Spleen (tissue), 11 donors: ENCODE measurements at regions not wholly inside any gene's neighbourhood (a gene's known extent, or its start where the extent isn't known, plus 50 kb on each side); places are given as distances from the start of the nearest gene placed in this dataset.

Experiments used
- DNase-seq: peaks from one replicate; pipeline ENCODE4 v3.0.0-alpha.2; 2020
- H3K27ac ChIP-seq, 8 donors: fragments of 200-600 bp; sonication (generic) in 7 of 8; 1 replicate in 4 of 8; 2 replicates in 4 of 8; pipeline versions ENCODE4 v1.5.0 to v1.8.0; 2016 to 2021; ENCODE audit warnings: inconsistent platforms in 4 of 8, mild to moderate bottlenecking in 4 of 8, moderate library complexity in 1 of 8
- H3K27me3 ChIP-seq, 7 donors: fragments of 200-600 bp; sonication (generic) in 6 of 7; replicated peaks in 1 of 7; 1 replicate in 4 of 7; 2 replicates in 3 of 7; pipeline versions ENCODE4 v1.5.0 to v1.8.0; 2016 to 2021; ENCODE audit warnings: inconsistent platforms in 3 of 7, mild to moderate bottlenecking in 1 of 7
- H3K36me3 ChIP-seq, 6 donors: fragments of 200-600 bp; sonication (generic) in 5 of 6; 1 replicate in 4 of 6; 2 replicates in 2 of 6; pipeline versions ENCODE4 v1.5.0 to v1.8.0; 2016 to 2021; ENCODE audit warnings: inconsistent platforms in 2 of 6
- H3K4me1 ChIP-seq, 6 donors: fragments of 200-600 bp; sonication (generic) in 5 of 6; 1 replicate in 3 of 6; 2 replicates in 3 of 6; pipeline versions ENCODE4 v1.5.0 to v1.8.0; 2016 to 2021; ENCODE audit warnings: inconsistent platforms in 3 of 6
- H3K4me3 ChIP-seq, 8 donors: fragments of 200-600 bp; sonication (generic) in 7 of 8; 1 replicate in 4 of 8; 2 replicates in 4 of 8; pipeline versions ENCODE4 v1.5.0 to v1.8.0; 2016 to 2021; ENCODE audit warnings: inconsistent platforms in 4 of 8, mild to moderate bottlenecking in 4 of 8, moderate library complexity in 2 of 8
- H3K9me3 ChIP-seq, 8 donors: fragments of 200-600 bp; sonication (generic) in 7 of 8; 1 replicate in 4 of 8; 2 replicates in 4 of 8; pipeline versions ENCODE4 v1.5.0 to v1.8.0; 2016 to 2021; ENCODE audit warnings: inconsistent platforms in 4 of 8
- CTCF ChIP-seq, 11 experiments: fragments of 200-600 bp in 7 of 11; fragments of 450-650 bp in 4 of 11; sonication (generic) in 4 of 11; IDR thresholded peaks in 8 of 11; conservative IDR thresholded peaks in 3 of 11; 1 replicate in 7 of 11; 2 replicates in 4 of 11; pipeline versions ENCODE4 v1.4.0 to v1.8.0; 2016 to 2021; ENCODE audit warnings: antibody characterized with exemption in 11 of 11, inconsistent platforms in 4 of 11, mild to moderate bottlenecking in 1 of 11
- POLR2A ChIP-seq, 3 donors: fragments of 450-650 bp; IDR thresholded peaks; one replicate each; pipeline ENCODE4 v1.5.1; 2017; ENCODE audit warnings: antibody characterized with exemption in 3 of 3, mild to moderate bottlenecking in 1 of 3
- POLR2AphosphoS5 ChIP-seq, 3 donors: sonication (generic); formaldehyde crosslinking; IDR thresholded peaks; one replicate each; pipeline ENCODE4 v1.5.1; 2017; ENCODE audit warnings: antibody characterized with exemption in 3 of 3
- WGBS, 5 donors: extraction: QIAGEN DNeasy Blood & Tissue Kit in 3 of 5; methylation state at CpG; one replicate each; pipeline versions ENCODE4 v1.1.5 to v1.1.7; 2013 to 2018; 5-methylcytosine and 5-hydroxymethylcytosine counted together
- intact Hi-C: fragments of 100-400 bp; cut with DNase I; formaldehyde crosslinking; loops from one replicate; pipeline ENCODE4 v1.15.0; 2023; ENCODE audit warnings: low total_unique reads
- donor health status: healthy with polysubstance abuse.
- donor health status: DM: no; HTN: no; CAD: no; lungs with moderate emphysema.
- donor health status: DM: no; HTN: no; CAD: no.
- donor health status: Bipolar disorder and iron deficiency.
- donor health status: healthy.
- donor health status: DM: no; HTN: no; CAD: no.
- donor health status: DM: yes; HTN: yes; CAD: no.

GRCh38 chr3:182035324-182035723 is 323.6 kb downstream of the SOX2 start:
- WGBS, 5 donors = 71 to 83% (median 75%) methylated on average over 3 of the region's 3 CpGs
- intact Hi-C loops = no loop called here
- DNase-seq = no peak
- TF ChIP-seq POLR2AphosphoS5 (IDR thresholded peaks at IDR 0.05) (no peak), POLR2A (IDR thresholded peaks at IDR 0.05) (no peak), CTCF (IDR thresholded peaks at IDR 0.05 in 8 of 11, conservative IDR thresholded peaks at IDR 0.05 in 3 of 11) (no peak)
- no peak overlapping the region for H3K27ac ChIP-seq
- H3K36me3 ChIP-seq = no peaks in the 10 kb centered on the region
- no peaks in the 10 kb centered on the region for H3K27me3 ChIP-seq
- H3K4me1 ChIP-seq = no peaks in the 10 kb centered on the region
- H3K4me3 ChIP-seq = no peak overlapping the region
- H3K9me3 ChIP-seq = no peaks in the 10 kb centered on the region

GRCh38 chr3:182036382-182036781 is 324.7 kb downstream of the SOX2 start:
- no peak for DNase-seq
- TF ChIP-seq POLR2AphosphoS5 (IDR thresholded peaks at IDR 0.05) = no peak
- TF ChIP-seq POLR2A (IDR thresholded peaks at IDR 0.05) = no peak
- TF ChIP-seq CTCF (IDR thresholded peaks at IDR 0.05 in 8 of 11, conservative IDR thresholded peaks at IDR 0.05 in 3 of 11) = no peak
- 57 to 84% (median 74%) methylated on average over 1 of the region's 1 CpG for WGBS, 5 donors
- H3K36me3 ChIP-seq = no peaks in the 10 kb centered on the region
- no peaks in the 10 kb centered on the region for H3K27me3 ChIP-seq
- H3K9me3 ChIP-seq = no peaks in the 10 kb centered on the region
- no peak overlapping the region for H3K27ac ChIP-seq
- H3K4me1 ChIP-seq = no peaks in the 10 kb centered on the region
- H3K4me3 ChIP-seq = no peak overlapping the region
- intact Hi-C loops = no loop called here

- Histone ChIP-seq H3K36me3 (no peaks in the 10 kb centered on the region), H3K4me3 (no peak overlapping the region), H3K9me3 (peaks cover 0 to 11% (median 2%) of the 10 kb centered on the region in 8 donors), H3K27me3 (no peaks in the 10 kb centered on the region), H3K4me1 (no peaks in the 10 kb centered on the region), H3K27ac (no peak overlapping the region)
- WGBS, 5 donors = 76 to 98% (median 84%) methylated on average over 1 of the region's 1 CpG
- intact Hi-C loops = no loop called here
- TF ChIP-seq CTCF (IDR thresholded peaks at IDR 0.05 in 8 of 11, conservative IDR thresholded peaks at IDR 0.05 in 3 of 11) = no peak
- no peak for TF ChIP-seq POLR2A (IDR thresholded peaks at IDR 0.05)
- TF ChIP-seq POLR2AphosphoS5 (IDR thresholded peaks at IDR 0.05) = no peak
- DNase-seq = no peak
These were observed 330.1 kb downstream of the SOX2 start for GRCh38 chr3:182041668-182042291.

- Histone ChIP-seq H3K36me3 (no peaks in the 10 kb centered on the region), H3K27ac (no peak overlapping the region), H3K4me3 (no peak overlapping the region), H3K4me1 (no peaks in the 10 kb centered on the region), H3K27me3 (no peaks in the 10 kb centered on the region), H3K9me3 (peaks cover 0 to 11% (median 2%) of the 10 kb centered on the region in 8 donors)
- DNase-seq = no peak
- no peak for TF ChIP-seq POLR2AphosphoS5 (IDR thresholded peaks at IDR 0.05)
- no peak for TF ChIP-seq CTCF (IDR thresholded peaks at IDR 0.05 in 8 of 11, conservative IDR thresholded peaks at IDR 0.05 in 3 of 11)
- TF ChIP-seq POLR2A (IDR thresholded peaks at IDR 0.05) = no peak
- intact Hi-C loops = no loop called here
- WGBS, 5 donors = 69 to 78% (median 70%) methylated on average over 2 of the region's 2 CpGs
These were observed 334.0 kb downstream of the SOX2 start for GRCh38 chr3:182045736-182046135.
